ENCODE measurements at regions not wholly inside any gene's neighbourhood (a gene's known extent, or its start where the extent isn't known, plus 50 kb on each side); places are given as distances from the start of the nearest gene placed in this dataset.

DNA sequence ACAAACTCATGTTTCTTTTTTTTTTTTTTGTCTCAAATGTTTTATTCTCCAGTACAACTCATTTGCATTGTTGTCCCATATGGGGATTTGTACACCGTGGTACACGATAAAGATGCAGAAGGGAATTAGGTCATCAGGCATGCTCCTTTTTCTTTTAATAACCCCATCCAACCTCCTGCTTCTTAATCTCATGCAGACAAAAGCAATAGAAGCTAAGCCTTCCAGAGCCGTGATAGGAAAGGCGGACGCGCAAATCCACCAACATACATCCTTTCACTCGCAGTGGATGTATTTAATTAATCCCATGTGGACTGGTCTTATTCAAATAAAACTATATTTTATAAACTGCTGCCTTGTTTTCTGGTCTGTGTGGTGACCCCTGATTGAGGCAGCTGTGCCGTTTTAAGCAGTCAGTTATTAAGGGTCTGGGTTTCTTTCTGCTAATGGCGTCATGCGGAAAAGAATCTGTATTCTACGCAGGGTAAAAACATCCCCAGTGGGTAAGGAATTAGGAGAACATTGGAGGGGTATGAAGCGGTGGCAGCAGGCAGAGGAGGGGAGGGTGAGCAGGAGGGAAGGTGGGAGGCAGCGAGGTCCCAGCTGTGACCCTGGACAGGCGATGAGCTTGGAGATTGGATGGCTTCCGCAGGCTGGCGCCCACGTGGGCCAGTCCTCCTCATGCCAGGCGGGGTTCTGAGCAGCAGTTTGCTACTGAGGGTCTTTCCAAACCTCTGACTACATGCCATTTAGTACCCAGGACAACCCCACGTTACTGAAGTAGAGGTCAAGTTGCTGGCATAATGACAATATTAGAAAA, 172.8 kb downstream of the LINC00237 start:
- no peak for DNase-seq (ENCODE audit: low read depth)

DNA sequence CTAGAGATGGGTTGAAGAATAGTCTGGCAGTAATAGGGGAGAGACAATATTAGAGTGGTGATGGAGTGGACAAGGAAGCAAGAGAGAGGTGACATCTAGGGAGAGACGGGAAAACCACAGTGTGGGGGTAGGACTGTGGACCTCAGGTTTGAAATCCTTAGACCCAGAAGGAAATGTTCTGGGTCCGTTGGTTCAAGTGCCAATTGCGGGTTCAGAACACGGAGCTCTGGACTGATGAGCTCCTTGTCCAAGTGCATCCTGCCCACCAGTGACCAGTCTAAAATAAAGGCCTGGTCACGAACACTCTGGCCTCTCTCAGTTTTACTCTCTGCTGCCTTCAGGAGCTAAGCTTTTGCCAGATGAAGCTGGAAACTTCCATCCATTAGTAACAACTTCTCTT, 174.0 kb downstream of the LINC00237 start:
- DNase-seq (ENCODE audit: low read depth), result no peak

DNA sequence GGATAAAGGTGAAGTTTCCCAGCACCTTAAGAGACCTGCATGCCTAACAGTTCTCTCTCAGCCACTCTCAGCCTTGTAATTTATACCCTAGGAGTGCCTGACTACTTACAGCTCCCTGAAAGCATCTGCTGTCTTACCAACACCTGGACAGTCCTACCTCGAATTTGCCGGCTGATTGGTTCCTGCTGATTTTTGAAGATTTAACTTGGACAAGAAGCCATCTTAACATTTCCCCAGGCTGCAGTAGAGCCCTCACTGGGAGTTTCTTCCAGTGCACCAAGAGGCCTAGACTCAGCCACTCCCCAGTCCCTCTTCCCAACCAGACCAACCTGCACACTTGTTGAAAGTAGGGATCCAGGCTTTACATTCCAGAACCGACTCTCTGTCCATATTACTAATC, 174.5 kb downstream of the LINC00237 start:
- no peak for DNase-seq (ENCODE audit: low read depth)

DNA sequence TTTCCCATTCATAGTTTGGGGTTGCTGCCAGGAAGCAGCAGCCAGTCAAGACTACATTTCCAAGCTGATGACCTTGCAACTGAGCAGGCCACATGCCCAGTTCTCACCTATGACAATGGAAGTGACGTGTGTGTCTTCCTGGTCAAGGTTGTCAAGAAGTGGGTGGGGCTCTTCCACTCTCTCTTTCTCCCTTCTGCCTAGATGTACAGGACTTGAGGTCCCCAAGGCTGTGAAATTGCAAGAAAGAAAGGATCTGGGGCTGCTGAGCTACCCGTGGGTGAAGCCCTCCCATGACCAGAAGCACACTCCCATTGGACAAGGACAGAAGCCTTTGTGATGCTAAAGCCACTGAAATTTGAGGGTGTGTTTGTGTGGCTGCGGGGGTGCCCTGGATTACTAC, 175.1 kb downstream of the LINC00237 start:
- no peak for DNase-seq (ENCODE audit: low read depth)

DNA sequence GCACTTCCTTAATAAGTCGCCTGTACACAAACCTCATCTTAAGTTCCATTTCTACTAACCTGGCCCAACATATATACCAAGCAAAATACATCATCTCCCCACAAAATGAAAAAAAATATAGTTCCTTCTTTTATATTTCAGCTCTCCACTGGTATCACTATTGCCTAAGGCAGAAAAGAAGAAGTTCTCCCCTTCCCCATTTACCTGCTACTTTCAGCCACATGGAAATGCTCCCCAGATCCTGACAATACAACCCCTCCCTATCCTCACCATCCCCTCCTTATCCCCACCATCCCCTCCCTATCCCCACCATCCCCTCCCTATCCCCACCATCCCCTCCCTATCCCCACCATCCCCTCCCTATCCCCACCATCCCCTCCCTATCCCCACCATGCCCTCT, 175.7 kb downstream of the LINC00237 start:
- no peak for DNase-seq (ENCODE audit: low read depth)

DNA sequence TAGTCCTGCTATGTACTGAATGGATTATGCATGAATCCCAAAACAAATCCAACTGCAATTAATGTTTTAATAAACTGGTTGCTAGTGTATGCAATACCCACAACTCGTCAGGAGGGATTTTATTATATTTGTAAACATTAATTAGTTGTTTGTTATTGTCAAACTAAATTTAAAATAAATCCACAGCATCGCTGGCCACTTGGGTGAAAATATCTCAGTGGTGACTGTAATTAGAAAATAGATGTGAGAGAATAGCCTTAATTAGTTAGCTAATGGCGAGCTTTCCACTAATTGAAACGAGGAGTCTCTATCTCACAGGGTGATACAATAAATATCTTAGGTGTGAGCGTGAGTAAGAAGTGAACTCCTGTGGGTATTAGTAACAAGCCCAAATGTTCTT, 176.8 kb downstream of the LINC00237 start:
- no peak for DNase-seq (ENCODE audit: low read depth)

DNA sequence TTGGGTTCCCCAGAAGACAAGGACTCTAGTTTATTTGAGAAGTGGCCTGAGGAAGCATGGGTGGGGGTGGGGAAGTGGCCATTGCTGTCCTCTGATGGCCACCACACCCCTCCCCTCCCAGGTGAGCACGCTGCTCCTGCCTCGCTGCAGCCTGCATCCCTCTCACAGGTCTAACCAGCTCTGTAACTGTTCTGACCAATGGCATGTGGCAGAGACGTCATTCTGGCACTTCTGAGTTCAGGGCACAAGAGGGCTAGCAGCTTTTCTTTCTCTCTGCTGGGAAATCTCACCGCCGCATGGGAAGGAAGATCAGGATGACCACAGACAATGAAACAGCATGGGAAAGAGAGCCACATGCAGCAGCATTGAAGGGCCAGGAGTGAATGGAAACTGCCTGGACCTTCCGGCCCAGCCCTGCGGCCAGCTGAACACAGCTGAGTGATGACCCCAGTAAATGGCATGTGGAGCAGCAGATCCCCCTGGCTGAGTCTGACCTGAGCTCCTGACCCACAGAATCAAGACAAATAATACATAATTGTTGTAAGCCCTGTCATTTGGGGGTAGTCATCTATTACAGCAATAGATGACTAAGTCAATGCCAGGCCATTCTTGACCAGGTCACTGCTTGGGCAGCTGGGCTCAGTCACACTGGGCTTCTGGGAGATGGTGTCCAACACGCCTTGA, 179.8 kb downstream of the LINC00237 start:
- no peak for DNase-seq (ENCODE audit: low read depth)

DNA sequence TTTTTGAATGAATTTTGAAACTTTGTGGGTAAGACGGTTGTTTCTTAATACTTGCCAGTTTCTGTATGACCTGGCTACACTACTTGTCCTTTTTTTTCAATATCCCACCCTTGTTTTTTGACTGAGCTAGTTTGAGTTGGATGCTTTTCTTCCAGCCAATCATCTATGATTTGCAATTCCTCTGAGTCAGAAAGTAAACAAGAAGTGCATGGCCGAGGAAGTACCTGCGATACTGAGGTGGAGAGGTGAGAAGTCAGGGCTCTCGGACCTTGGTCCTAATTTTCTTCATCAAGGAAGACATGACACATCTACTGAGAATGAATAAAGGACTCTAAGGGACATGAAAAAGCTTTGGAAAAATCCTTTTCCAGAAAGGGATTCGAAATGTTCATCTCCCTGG, 185.7 kb downstream of the LINC00237 start:
- DNase-seq (ENCODE audit: low read depth), result no peak

DNA sequence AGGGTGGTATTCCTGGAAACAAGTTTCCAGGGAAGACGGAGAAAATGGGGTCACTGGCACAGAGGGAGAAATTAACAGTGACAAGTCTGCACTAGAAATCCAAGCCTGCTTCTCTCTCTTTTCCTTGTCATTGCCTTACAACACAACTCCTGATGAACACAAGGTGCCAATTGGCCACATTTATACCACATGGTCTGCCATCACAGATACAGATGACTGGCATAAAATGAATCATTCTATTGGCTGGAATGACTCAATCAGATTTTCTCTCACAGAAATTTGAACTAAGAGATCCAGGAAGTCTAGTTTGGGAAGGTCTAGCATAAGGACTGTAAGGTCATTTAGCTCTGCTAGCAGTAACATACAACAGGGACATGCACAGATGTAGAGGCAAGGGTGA, 190.3 kb downstream of the LINC00237 start:
- no peak for DNase-seq (ENCODE audit: low read depth)

DNA sequence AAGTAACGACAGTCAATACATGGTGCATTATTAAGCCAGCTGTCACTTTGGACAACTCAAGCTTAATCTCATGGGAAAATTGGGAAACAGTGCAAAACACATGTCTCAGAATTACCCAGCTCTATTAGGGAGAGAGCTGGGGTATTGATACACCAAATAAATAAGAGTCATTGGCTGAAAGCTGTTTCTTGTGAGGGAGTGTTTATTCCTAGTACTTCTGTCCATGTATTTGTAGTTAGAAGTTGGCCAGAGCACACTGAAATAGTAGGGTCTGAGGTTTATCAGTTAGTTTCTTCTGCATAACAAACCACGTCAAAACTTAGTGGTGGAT, 192.0 kb upstream of the RALGAPA2 start:
- no peak for DNase-seq (ENCODE audit: low read depth)

DNA sequence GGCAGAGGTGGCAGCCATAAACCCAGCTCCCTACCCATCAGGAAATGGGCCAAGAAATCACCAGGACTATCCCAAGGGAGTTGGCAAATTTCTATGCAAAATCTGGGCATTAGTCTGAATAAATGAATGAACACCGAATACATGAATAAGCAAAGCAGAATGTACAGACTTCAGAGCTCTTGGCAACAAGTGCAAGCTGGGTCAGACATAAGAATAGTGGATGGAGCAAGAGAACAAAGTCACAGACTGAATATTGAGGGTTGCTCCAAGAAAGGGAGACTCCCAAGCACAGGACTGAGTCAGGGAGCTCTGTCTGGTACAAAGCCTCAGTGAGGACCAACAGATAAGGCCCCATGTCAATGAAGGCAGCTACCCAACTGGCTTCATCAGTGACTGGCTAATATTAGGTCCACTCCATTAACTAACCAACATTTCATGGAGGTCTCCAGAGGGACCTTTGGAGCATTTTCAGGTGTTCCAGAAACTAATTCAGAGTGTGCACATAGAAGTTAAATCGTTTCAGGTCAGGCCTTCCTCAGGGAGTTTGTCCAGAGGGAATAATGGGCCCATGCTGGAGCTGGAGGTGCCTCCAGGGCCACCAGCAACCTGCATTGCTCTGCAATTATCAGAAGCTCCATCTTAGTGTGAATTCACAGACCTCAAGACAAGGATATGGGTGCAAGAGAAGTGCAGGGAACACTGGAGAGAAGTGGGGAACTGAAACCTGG, 191.5 kb upstream of the RALGAPA2 start:
- no peak for DNase-seq (ENCODE audit: low read depth)

DNA sequence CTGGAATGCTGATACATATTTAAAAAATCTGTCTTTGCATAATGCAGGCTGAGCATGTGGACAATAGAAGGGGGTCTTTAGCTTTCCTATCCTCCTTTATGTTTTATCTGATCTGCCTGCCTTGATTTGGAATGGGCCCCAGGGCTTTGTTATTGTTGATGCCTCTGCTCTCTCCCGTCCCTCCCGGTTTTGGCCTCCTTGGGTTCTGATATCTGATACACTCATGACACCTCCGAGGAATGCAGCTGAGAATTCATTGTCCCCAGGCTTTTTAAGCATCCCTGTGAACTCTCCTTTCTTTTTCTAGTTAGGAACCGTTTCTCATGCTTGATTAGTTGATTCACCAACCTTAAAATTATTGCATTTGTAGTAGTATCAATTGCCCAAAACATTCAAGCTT, 185.5 kb upstream of the RALGAPA2 start:
- DNase-seq (ENCODE audit: low read depth), result no peak

DNA sequence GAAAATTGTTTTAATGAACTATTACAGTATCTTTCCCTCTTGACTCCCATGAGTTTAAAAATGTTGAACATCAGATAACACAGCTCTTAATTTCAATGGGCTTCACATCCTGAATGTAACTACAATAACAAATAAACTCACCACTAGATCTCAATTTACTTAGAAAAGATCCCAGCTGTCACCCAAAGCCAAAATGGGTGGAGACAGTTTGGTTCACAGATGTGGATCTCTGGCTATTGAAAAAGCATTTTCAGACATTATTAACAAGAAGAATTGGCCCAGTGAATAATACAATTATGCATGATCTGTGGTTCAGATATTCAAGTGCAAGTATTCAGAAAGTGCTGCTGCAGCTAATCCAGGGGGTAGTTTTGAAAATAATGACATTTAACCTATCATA, 184.7 kb upstream of the RALGAPA2 start:
- no peak for DNase-seq (ENCODE audit: low read depth)

DNA sequence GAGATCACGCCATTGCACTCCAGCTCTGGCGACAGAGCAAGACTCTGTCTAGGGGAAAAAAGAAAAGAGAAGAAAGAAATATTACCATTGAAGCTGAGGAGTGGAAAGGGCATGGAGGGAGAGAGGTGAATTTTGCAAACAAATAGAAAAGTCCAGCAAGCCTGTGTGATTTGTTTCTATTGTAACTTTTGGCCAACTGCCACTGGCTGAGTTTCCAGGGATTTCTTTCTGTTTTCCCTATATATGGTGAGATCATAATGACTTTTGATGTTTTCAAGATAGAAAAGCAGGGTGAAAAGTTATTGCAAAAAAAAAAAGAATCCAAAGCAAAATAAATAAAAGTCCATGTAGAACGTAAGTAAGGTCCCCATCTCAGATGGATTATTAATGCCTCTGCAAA, 184.2 kb upstream of the RALGAPA2 start:
- no peak for DNase-seq (ENCODE audit: low read depth)

DNA sequence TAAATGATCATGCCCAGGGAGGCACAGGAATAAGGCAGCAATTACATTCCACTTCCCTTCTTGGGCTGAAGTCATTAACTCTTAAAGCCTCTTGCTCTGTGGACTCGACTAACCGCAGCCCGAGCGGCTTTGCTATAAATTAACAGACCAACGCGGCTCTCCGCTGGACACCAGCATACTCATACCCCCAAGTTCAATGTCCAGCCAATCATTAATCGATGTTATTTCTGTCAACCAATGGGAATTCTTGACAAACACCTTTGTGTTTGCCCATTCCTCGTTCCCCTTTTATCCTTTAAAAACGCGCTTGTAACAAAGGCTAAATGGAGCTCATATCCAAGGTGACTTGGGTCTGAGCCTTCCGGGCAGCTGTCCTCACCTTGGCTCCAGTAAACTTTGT, 183.1 kb upstream of the RALGAPA2 start:
- DNase-seq (ENCODE audit: low read depth), result no peak

DNA sequence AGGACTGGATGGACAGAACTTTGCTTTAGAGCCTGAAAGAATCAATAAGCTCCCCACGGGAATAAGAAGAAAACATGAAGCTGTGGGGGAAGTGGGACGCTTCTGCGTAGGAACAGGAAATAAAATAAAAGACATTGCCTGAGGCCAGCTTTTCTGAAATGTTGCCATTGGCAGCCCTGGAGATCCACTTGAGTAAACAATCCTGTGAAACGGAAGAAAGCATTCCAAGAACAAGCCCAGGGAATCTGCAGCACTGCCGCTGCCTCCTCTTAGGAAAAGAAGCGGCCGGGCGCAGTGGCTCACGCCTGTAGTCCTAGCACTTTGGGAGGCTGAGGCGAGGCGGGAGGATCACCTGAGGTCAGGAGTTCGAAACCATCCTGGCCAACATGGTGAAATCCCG, 182.3 kb upstream of the RALGAPA2 start:
- DNase-seq (ENCODE audit: low read depth), result no peak

DNA sequence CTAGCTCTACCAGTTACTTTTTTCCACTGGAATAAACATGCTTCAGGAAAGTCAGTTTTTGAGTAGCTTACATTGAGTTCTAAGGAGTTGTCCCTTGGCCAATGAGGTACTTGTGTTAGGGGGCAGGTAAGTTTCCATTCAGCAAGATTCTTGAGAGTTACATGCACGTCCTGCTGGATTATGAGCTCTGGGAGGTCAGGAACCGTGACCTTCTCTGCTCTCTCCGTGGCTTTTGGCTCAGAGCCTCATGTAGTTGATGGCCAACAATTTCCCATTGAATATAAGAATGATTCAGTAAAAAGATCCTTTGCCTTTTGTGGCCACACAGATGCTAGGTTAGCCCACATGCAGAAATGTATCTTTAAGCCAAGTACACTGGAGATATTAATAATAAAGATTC, 181.8 kb upstream of the RALGAPA2 start:
- no peak for DNase-seq (ENCODE audit: low read depth)

DNA sequence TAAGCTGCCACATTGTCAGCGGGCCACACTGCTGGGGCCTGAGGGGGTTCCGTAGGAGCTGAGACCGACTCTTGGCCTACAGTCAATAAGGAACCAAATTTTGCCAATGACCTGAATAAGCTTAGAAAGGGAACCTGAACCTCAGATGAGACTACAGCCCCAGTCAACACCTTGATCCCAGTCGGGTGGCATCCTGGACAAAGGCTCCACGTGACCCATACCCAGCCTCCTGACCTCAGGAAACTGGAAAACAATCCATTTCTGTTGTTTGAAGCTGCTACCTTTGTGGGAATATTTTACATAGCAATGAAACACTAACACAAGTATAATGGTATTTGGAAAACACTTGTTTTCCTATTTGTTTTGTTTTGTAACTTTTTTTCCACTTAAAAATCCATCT, 179.9 kb upstream of the RALGAPA2 start:
- DNase-seq (ENCODE audit: low read depth), result no peak

DNA sequence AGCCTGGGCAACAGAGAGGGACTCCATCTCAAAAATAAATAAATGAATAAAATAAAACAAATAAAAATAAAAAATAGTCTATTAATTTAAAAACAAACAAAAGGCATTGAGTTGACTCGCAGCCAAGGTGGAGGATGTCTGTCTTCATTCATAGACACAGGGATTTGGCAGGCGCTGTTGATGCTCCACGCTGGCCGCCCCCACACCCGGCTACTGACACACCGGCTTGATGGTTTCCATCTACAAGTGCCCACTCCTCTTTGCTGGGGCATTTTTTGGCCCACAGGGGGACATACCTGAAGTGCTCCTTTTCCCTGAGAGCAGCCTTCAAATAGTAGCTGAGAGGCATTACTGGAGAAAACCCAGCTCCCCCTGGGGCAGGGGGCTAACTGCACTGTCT, 178.3 kb upstream of the RALGAPA2 start:
- DNase-seq (ENCODE audit: low read depth), result no peak

DNA sequence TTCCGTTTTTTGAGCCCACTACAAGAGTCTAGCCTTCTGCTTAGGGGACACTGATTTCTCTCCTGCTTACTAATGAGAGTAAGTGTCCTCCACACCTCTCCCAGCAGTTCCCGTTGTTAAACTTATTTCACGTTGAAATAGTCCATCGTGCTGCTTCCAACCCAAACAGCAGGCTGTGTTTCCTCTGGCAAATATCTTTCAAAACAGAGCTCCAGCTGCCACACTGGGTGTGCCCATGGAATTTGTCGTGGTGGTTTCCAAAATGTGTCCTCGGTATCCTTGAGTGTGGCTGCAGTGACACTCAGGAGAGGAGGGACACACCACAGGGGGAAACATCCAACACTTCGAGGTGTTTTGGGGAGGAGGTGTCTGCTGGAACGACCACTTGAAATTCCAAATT, 176.5 kb upstream of the RALGAPA2 start:
- no peak for DNase-seq (ENCODE audit: low read depth)

DNA sequence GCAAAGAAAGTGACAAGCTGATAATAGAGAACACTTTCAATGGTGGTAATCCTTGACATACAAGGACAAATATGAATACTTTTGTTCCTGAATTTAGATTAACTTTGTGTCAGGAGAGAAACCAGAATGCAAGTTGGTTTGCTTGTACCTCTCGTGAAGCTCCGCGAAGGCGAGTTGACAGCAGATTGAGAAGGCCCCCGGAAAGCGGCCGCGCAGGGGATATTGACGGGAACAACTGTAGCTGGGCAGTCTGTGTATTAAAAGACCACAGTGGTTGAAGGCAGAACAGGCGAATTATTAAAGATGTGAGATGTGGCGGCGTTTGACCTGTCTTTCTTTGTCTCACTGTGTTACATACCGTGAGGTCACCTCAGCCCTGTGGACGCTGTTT, 175.8 kb upstream of the RALGAPA2 start:
- no peak for DNase-seq (ENCODE audit: low read depth)

DNA sequence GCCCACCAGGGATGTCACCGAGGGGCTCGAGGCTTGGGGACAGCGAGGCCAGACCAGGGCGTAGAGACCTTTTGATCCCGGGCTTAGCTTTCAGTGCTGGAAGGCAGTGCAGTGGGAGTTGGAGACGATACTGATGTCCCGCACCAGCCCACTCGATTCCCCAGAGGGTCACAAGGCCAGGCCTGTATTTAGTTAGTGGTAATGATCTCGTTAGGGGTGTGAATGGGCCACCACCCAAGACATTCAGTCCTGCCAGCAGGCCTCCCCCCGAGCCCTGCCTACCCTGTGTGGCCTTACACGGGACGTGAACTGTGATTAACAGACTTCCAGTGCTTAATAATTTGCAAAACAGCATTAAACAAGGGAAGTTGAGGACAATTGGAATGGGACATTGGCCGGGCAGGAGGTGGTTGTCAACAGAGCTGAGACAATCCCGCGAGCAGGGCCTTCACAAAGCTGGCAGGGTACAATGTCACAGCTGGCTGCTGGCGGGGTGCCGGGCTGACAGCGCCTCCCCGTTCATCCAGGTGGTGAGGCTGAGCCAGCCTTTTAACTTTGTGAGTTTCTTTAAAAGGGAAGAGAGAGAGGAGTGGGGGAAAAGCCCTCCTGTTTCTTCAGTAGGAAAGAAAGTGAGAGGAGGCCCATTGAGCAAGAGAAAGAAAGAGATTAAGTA, 175.3 kb upstream of the RALGAPA2 start:
- DNase-seq (ENCODE audit: low read depth), result no peak

DNA sequence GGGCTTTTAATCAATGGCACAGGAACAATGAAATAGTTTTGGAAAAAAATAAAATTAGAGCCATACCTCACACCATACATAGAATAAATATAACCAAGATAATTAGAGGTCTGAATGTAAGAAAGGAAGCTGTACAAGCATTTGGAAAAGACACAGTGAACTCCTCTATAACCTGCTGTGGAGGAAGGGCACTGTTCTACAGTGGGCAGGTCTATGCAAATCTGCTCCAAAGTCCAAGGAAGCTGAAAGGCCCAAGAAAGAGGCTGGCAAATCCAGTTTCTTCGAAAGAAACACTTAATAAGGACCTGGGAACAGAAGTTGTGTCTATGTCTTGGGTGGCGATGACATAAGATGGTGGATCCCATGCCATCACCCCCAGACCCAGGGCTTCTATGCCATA, 169.4 kb upstream of the RALGAPA2 start:
- no peak for DNase-seq (ENCODE audit: low read depth)
